ENCODE measurements at regions not wholly inside any gene's neighbourhood (a gene's known extent, or its start where the extent isn't known, plus 50 kb on each side); places are given as distances from the start of the nearest gene placed in this dataset.
"Not testable (repeated sequence)": the region's sequence is repeated elsewhere in the genome, so short reads cannot be mapped to it uniquely, and the experiment has no call there.

DNA sequence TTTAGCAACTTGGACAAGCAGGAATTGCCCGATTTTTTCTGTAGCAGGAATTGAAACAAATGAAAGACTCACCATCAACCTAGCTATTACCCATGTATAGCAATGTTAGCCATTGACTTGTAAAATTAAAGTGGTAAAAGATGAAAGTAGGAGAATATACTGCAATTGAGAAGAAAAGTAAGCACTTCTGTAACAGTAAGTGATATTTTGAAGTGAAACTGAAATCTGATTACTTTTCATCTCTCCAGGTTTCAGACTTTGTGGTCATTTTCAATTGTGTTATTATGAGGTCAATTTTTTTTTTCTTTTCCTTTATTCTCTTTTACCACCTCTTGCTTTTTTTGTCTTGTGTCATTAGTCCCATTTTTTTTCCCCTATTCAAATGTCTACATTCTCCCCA, 1078.2 kb downstream of the ZPLD1 start:
- DNase-seq = no peak

- DNase-seq = no peak
Measured at GRCh38 chr3:103515116-103515515, 1080.3 kb downstream of the ZPLD1 start.

DNA sequence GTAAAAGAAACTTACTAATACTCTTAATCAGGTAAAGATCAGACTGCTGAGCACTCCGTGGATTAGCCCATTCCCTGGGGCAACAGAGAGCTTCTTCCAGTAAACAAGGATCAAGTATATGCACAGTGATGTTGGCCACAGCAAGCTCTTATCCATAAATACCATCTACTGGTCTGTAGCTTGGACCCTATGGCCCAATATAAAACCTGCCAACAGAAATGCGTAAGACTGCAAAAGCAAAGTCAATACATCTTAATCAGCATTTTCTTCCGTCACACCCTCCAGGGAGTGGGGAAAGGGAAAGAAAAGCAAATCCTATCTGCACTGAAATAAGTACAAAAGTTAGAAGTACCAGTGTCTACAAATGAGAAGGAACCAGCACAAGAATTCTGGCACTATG, 1082.1 kb downstream of the ZPLD1 start:
- DNase-seq = no peak

- DNase-seq = not testable (repeated sequence)
Measured at GRCh38 chr3:103531327-103531726, 1096.5 kb downstream of the ZPLD1 start.

GRCh38 chr3:103532986-103533385, 1098.2 kb downstream of the ZPLD1 start:
- DNase-seq = no peak

DNA sequence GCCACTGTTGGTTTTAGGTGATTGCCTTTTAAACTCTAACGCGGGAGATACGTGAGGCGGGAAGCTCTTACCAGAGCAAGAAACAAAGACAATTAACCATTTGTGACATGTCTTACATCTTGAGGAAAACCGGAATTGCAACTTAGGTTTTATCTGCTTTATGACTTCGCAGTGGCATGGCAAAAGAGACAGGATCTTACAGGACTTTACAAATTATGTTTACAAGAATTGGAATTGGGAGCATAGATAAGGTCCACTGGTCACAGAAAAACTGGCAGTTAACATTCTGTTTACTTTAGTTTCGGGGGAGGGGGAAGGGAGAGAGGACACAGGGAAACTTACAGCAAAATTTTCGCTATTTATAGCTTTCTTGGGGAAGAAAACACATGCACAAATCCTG, 1119.6 kb downstream of the ZPLD1 start:
- DNase-seq = no peak

DNA sequence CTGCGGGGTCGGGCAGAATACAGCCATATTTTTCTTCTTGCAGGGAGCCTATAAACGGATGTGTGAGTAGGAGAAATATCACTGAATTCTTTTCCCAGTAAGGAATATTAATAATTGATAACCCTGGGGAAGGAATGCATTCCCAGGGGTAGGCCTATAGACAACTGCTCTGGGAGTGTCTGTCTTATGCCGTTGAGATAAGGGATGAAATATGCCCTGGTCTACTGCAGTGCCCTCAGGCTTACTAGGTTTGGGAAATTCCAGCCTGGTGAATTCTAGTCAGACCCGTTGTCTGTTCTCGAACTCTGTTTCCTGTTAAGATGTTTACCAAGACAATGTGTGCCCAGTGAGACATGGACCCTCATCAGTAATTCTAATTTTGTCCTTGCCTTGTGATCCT, 1129.3 kb downstream of the ZPLD1 start:
- not testable (repeated sequence) for DNase-seq

GRCh38 chr3:103585809-103586208, 1151.0 kb downstream of the ZPLD1 start:
- no peak for DNase-seq

DNA sequence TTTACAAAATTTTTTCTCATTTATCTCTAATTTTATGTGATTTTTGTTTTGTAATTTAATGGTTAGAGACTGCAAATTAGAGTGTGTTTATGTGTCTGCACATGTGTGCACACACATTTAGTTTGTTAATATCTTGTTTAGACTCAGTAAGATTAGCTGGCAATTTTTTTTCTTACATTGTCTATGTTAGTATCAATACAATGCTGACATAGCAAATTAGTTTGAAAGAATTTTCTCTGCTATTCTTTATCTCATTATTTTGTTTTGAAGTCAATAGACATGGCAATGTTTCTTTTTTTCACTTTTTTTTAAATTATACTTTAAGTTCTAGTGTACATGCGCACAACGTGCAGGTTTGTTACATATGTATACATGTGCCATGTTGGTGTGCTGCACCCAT, 1155.0 kb downstream of the ZPLD1 start:
- no peak for DNase-seq

- DNase-seq = no peak
Measured at GRCh38 chr3:103600844-103601243, 1166.0 kb downstream of the ZPLD1 start.

GRCh38 chr3:103601666-103602065, 1166.9 kb downstream of the ZPLD1 start:
- no peak for DNase-seq

DNA sequence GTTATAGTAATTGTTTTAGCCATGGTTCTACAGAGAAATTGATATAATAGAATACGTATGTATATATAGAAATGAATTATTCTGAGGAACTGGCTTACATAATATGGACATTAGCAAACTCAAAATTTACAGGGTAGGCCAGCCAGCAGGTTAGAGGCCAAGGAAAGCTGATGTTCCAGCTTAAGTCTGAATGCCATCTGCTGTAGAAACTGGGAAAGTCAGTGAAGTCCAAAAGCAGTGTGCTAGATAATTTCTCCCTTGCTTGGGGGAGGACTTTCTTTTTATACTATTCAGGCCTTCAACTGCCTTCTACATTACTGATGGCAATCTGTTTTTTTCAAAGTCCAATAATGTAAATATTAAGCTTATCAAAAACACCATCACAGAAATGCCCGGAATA, 1174.7 kb downstream of the ZPLD1 start:
- DNase-seq = no peak

GRCh38 chr3:103613397-103614156, 1178.8 kb downstream of the ZPLD1 start:
- no peak for DNase-seq

- DNase-seq = no peak
Measured at GRCh38 chr3:103614719-103615118, 1179.9 kb downstream of the ZPLD1 start.

GRCh38 chr3:103617961-103618360, 1183.1 kb downstream of the ZPLD1 start:
- no peak for DNase-seq

- DNase-seq = no peak
Measured at GRCh38 chr3:103624271-103624670, 1189.5 kb downstream of the ZPLD1 start.

- DNase-seq = no peak
Measured at GRCh38 chr3:103629391-103629790, 1194.6 kb downstream of the ZPLD1 start.

GRCh38 chr3:103644450-103644849, 1209.6 kb downstream of the ZPLD1 start:
- DNase-seq = no peak

DNA sequence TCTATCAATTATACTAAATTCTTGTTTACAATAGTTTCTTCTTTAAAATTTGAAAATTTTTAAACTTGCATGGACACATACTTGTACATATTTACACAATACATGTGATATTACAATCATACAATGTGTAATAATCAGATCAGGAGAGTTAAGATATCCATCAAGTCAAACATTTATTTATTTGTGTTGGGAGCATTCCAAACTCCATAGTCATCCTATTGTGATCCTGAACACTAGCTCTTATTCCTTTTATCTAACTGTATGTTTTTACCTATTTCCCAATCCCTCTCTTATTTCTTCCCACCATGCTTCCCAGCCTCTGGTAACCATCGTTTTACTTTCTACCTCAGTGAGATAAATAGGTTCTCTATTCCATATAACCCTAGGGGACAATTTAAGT, 1219.2 kb downstream of the ZPLD1 start:
- DNase-seq = no peak

DNA sequence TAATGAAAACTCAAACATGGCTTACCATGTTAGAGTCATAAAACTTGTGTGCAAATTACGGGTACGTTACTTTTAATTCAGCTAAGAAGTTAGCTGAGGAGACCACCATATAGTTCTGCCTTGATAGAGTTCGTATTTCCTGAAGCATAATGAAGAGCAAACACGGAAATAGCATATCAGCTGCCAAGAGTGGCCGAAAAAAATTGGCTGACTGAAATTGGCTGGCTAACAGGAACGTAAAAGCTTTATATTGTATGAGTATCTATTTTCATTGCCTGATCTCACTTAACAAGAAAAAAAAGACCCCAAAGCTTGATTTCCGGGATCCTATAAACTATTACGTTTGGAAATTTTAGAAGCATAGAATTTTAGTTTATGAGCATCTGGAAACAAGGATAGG, 1222.9 kb downstream of the ZPLD1 start:
- no peak for DNase-seq

- DNase-seq = no peak
Measured at GRCh38 chr3:103660810-103661209, 1226.0 kb downstream of the ZPLD1 start.

GRCh38 chr3:103662591-103662990, 1227.8 kb downstream of the ZPLD1 start:
- DNase-seq = no peak

- no peak for DNase-seq
Measured at GRCh38 chr3:103672346-103672745, 1237.5 kb downstream of the ZPLD1 start.

GRCh38 chr3:103684904-103685303, 1250.1 kb downstream of the ZPLD1 start:
- DNase-seq = no peak

GRCh38 chr3:103685939-103686338, 1251.1 kb downstream of the ZPLD1 start:
- DNase-seq = no peak
